ENCODE measurements at regions not wholly inside any gene's neighbourhood (a gene's known extent, or its start where the extent isn't known, plus 50 kb on each side); places are given as distances from the start of the nearest gene placed in this dataset.

DNA sequence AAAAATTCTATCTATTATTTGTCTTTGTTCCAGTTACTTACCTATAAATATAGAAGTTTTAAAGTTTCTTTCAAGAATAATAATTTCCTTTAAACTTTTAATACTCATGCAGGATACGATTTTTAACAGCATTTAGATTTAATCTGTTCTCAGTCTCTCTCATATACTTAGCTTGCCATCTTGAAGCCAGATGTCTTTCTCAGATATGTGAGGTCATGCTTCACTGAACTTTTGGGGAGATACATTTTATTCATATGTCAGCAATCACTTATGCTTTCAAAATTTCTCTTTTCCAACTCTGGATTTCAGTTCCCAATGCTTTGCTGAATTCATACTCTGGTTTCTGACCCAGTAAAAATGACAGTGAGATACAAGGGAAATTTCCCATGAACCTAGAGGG, 66.5 kb upstream of the CCDC178 start:
- TF ChIP-seq CTCF (conservative IDR thresholded peaks at IDR 0.05; ENCODE audit: low read length) (no peak), EZH2phosphoT487 (IDR thresholded peaks at IDR 0.05; ENCODE audit: borderline replicate concordance) (no peak)
